ENCODE measurements at regions not wholly inside any gene's neighbourhood (a gene's known extent, or its start where the extent isn't known, plus 50 kb on each side); places are given as distances from the start of the nearest gene placed in this dataset.
A peak's percentile ranks its signal among the peaks of the same experiment; 100 is the strongest.

- DNase-seq = no peak
These were observed 166.9 kb downstream of the DLEU7 start for GRCh38 chr13:50676602-50677001.

DNA sequence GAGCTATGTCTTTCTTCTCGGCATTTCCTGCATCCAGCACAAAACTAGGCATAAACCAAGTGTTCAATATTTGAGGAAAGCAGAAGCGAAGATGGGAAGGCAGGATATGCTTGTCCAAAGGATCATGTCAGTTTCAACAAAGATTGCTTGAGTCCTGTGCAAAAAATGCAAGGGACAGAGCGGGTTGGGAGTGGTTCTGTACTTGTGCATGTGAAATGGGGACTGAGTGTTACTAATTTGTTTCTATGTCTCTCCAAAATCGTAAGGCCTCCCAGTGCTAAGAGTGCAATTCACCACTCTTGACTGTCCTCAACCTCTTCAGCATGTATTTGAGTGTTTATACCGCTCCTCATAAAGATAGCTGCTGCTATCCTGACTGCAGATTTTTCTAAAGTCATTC, 166.2 kb downstream of the DLEU7 start:
- DNase-seq = no peak

- no peak for DNase-seq
These were observed 165.6 kb downstream of the DLEU7 start for GRCh38 chr13:50677687-50678463.

GRCh38 chr13:50678464-50679162, 164.9 kb downstream of the DLEU7 start:
- DNase-seq = no peak

GRCh38 chr13:50679321-50679720, 164.2 kb downstream of the DLEU7 start:
- no peak for DNase-seq

GRCh38 chr13:50682002-50682401, 161.5 kb downstream of the DLEU7 start:
- no peak for DNase-seq

DNA sequence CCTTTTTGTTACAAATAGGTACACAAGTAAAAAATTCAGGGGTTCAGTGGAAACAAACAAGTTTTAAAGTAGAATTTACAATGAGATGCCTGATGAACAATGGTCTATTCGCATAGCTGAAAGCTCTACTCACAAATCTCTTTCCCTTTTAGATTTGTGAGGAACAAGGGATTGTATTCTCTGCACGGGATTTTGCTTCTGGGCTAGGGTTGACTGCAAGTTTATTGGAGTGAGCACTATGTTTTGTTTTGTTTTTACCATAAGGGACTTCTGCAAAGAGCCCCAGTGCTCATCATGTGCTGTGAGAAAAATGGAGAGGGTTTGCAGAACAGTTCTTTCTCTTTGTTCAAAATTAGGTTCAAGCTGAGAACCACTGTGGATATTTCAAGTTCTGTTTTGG, 160.5 kb downstream of the DLEU7 start:
- DNase-seq = no peak

DNA sequence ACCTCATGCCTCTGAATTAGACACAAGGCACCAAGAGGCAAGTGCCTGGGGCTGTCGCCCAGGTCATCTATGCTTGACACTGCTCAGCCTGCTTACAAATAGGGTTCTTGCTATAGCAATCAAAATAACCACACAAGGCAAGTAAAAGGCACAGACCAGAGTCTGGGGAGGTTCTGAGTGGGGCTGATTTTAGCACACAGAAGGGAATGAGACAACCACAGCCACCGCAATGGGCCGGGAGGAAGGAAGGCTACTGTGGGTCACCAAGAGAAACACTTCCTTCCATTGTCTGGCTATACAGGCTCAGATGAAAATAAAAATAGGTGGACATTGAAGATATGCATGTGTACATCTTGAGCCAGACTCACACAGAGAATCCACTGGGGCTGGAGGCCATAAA, 159.1 kb downstream of the DLEU7 start:
- no peak for DNase-seq

DNA sequence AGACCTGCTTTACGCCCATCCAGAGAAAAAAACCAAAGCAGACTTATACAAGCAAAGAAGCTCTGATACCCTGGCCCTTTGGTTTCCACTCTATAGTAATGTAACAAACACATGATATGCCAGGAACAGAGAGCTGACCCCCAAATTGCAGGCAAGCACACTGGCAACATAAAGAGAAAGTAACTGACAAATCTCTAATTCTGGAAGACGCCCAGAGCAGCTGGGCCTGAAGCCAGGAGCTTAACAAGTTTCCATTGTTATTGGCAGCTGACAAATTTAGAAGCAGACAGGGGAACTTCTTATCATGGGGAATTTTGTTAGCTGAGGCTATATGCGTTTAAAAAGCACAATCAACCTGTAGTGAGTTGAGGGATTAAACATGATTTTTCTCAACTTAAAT, 158.0 kb downstream of the DLEU7 start:
- DNase-seq = no peak

DNA sequence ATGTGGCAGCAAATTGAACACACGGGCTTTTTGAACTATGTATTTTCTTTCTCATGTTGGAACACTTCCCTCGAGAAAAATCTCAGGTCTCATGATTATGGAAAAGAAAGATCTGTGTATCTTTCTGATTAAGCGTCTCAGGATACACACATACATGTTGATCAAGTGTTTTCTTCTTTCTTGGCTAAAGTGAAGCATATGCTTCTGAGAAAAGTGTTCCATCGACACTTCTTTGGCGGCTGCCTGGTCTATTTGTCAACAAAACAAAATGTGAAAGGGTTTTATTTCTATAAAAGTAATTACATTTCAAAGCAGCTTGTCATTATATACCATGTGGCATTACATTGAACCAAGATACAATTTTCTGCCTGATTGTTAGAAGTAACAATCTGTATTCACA, 157.5 kb downstream of the DLEU7 start:
- DNase-seq = no peak

DNA sequence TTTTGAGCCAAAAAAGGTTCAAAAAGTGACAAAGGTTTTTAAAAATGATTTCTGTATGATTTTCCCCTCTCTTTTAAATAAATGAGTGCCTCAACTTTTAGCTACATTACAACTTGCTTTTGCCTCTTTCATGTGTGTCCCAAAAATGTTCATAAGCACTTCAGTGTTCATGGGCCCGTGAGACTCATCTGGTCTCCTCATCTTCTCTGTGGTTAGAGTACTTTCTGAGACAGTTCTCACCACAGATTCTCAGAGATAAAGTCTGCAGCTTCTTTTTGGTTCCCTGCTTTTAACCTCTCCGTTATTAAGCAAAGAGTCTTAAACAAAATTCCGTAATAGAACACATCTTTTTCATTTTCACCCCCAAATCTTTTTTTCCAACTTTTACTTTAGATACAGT, 156.9 kb downstream of the DLEU7 start:
- no peak for DNase-seq

GRCh38 chr13:50687545-50687944, 155.9 kb downstream of the DLEU7 start:
- no peak for DNase-seq

DNA sequence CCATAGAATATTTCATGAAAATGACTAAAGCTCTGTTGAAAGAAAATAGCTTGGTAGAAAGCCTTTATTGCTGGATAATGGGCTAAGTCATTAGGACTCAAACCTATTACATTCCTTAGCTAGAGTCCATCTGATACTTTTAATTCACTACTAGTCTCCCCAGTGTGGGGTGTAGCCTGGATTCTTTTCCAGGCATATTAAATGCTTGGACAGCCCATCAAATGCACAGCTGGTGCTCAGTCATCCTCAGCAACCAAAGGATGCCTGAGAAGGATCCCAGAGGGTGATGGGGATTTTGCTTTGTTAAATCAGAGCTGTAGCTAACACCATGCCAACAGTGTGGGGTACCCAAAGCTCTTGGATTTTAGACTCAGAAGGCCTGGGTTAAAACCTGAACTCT, 153.5 kb downstream of the DLEU7 start:
- no peak for DNase-seq

DNA sequence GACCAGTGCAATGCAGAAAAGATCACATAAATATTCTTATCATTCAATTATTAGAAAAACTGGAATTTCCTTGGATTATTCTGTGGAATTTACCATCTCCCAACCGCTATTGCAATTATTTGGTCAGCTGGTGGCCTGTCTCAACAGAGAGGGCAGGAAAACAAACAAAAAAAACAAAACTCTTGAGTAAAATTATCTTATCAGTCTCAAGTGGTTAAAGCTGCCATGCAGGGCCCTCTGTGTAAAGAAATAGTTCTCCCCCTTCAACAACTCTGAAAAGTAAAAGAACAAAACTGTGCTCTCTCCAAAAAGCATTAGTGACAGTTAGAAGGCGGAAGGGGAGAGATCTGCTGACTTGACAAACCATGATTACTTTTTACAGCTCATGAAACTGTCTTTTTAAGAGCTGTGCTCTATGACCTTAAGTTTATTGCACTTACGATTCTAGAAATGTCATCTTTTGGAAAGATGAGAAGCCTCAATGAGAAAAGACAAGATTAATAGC, 152.3 kb downstream of the DLEU7 start:
- no peak for DNase-seq

DNA sequence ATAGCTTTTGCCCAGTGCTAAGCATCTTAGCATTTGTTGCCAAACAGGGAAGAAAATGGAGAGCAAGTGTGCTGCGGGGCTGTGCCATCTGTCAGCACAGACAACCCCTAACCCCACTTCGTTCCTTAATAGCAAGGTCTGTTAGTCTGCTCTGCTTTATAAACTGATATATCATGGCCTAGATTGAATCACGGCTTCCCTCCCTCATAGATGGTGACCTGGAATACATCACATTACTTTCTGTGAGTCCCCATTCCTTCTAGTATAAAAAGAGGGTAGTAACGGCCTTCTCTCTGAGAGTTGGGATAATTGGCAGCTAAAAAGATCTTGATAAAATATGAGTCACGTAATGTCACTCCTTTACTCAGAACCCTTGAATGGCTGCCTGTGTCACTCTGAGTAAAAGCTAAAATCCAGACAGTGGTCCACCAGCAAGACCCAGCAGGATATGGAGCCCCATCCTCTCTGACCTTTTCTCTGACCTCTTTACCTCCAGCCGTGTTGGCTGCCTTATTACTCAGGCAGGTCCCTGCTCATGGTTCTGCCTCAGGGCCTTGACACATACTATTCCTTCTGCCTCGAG, 151.7 kb downstream of the DLEU7 start:
- peak; percentile 87 for DNase-seq

- no peak for DNase-seq
These were observed 151.0 kb downstream of the DLEU7 start for GRCh38 chr13:50692396-50692915.

DNA sequence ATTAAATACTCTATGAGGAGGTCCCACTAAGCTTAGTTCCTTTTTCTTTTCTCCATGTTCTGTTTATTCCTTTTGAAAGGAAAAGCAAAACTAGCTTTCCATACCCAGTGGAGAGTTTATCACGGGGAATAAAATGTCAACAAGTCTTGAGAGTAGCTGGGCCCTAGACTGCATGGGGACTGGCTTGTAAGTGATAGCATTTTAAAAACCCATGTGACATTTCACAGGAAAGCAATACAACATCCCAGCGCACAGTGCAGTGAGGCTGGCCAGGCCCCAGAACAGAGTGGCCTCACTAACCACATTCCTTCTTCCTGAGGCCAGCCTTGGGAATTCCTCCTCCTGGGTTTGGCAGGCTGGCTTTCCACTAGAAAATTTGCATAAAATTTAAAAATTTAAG, 149.8 kb downstream of the DLEU7 start:
- DNase-seq = peak; percentile 93

- no peak for DNase-seq
These were observed 145.5 kb downstream of the DLEU7 start for GRCh38 chr13:50697746-50698539.

DNA sequence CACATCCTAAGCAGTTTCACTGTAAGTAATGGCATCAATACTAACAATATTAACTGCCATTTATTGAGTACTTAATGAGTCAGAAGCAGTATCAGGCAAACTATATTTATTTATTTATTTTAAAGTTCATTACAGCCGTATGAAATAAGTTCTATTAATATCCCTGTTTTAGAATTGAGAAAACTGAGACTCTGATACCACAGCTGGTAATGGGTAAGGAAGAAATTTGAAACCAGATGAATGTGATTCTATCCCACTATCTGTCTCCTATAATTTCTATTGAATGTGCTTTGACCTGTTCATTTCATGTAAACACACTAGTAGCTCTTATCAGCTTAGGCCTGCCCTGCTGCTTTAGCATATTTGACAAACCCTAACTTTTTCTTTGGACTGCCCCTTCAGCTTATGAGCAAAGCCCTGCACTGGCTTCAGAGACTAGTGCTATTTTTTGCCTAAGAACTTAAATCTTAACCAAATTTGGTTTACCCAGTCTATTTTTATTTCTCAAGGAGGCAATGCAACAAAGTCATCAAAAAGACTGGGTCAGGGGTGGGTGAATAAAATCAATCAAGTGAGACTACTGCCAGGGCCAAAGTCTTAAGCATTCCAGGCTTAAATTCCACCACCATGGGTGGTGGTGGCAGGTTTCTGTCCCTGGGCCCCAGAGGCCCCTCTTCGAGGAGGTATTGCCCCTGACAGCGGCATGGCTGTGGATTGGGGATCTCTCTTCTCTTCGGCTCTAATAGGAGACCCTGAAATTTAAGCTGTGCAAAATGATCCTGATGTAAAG, 143.4 kb downstream of the DLEU7 start:
- no peak for DNase-seq

- no peak for DNase-seq
These were observed 142.7 kb downstream of the DLEU7 start for GRCh38 chr13:50700664-50701305.

DNA sequence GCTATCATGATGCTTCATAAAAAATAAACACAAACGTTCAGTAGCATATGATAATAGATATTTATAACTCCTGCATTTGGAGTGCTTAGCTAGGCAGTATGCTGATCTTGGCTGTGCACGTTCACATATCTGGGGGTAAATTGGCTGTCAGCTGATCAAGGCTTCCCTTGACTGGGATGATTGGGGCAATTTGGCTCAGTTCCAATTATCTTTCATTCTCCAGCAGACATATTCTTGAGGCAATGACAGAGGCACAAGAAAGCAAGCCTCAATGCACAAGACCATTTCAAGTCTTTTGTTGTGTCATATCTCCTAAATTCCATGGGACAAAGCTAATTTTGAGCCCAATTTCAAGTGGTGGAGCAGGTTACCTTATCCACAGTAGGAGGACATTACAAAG, 142.0 kb downstream of the DLEU7 start:
- no peak for DNase-seq

GRCh38 chr13:50706505-50706904, 137.0 kb downstream of the DLEU7 start:
- no peak for DNase-seq

Measured in islet precursor cell (in vitro differentiated cells).